Gastroesophageal sphincter (tissue), 4 donors: ENCODE measurements at regions not wholly inside any gene's neighbourhood (a gene's known extent, or its start where the extent isn't known, plus 50 kb on each side); places are given as distances from the start of the nearest gene placed in this dataset.

ENCODE experiments used
- ATAC-seq: fragments of 150-250 bp; one replicate; pipeline ENCODE4 v1.9.1; 2016; ENCODE audit warnings: mild to moderate bottlenecking, moderate library complexity
- H3K27ac ChIP-seq, 4 donors: fragments of 200-600 bp; sonication (generic) in 3 of 4; 1 replicate in 3 of 4; 2 replicates in 1 of 4; pipeline ENCODE4 v1.5.1; 2016 to 2019
- H3K27me3 ChIP-seq: fragments of 200-600 bp; sonication (generic); one replicate; pipeline ENCODE4 v1.5.1; 2019
- H3K36me3 ChIP-seq, 2 donors: fragments of 200-600 bp; sonication (generic); one replicate each; pipeline ENCODE4 v1.5.1; 2019; ENCODE audit warnings: control low read depth in 1 of 2
- H3K4me1 ChIP-seq, 3 donors: fragments of 200-600 bp; sonication (generic); 1 replicate in 2 of 3; 2 replicates in 1 of 3; pipeline ENCODE4 v1.5.1; 2016 to 2019; ENCODE audit warnings: control low read depth in 2 of 3
- H3K4me3 ChIP-seq, 2 donors: fragments of 200-600 bp; sonication (generic); one replicate each; pipeline ENCODE4 v1.5.1; 2019; ENCODE audit warnings: mild to moderate bottlenecking in 1 of 2, moderate library complexity in 1 of 2
- H3K9me3 ChIP-seq, 3 donors: fragments of 200-600 bp; sonication (generic); one replicate each; pipeline ENCODE4 v1.5.1; 2017 to 2019; ENCODE audit warnings: control low read depth in 2 of 3
- CTCF ChIP-seq, 4 experiments: fragments of 200-600 bp in 2 of 4; fragments of 450-650 bp in 2 of 4; sonication (generic) in 1 of 4; IDR thresholded peaks; one replicate each; pipeline ENCODE4 v1.5.1; 2017 to 2019; ENCODE audit warnings: antibody characterized with exemption in 4 of 4, mild to moderate bottlenecking in 2 of 4, moderate library complexity in 2 of 4
- EP300 ChIP-seq: sonication (generic); formaldehyde crosslinking; IDR thresholded peaks from one replicate; pipeline ENCODE4 v1.6.1; 2017; ENCODE audit warnings: antibody characterized with exemption, mild to moderate bottlenecking
- POLR2A ChIP-seq, 2 donors: fragments of 450-650 bp; IDR thresholded peaks; one replicate each; pipeline ENCODE4 v1.6.1; 2017; ENCODE audit warnings: antibody characterized with exemption in 2 of 2, mild to moderate bottlenecking in 2 of 2, moderate library complexity in 1 of 2
- POLR2AphosphoS5 ChIP-seq: sonication (generic); formaldehyde crosslinking; IDR thresholded peaks from one replicate; pipeline ENCODE4 v1.6.1; 2017; ENCODE audit warnings: antibody characterized with exemption
- WGBS, 2 donors: methylation state at CpG; one replicate each; pipeline ENCODE4 v1.1.5; 2018; ENCODE audit warnings: low coverage in 1 of 2; 5-methylcytosine and 5-hydroxymethylcytosine counted together

GRCh38 chr12:127038152-127038551 is 1228.8 kb upstream of the TMEM132C start:
- WGBS, 2 donors: 67 to 81% methylated on average over 1 of the region's 1 CpG
- H3K4me3 ChIP-seq: no peak overlapping the region
- H3K27me3 ChIP-seq: peaks cover 5% of the 10 kb centered on the region
- no peaks in the 10 kb centered on the region for H3K9me3 ChIP-seq
- H3K36me3 ChIP-seq: no peaks in the 10 kb centered on the region
- no peaks in the 10 kb centered on the region for H3K4me1 ChIP-seq
- H3K27ac ChIP-seq: no peak overlapping the region
- TF ChIP-seq POLR2A (IDR thresholded peaks at IDR 0.05) (no peak), CTCF (IDR thresholded peaks at IDR 0.05) (no peak), POLR2AphosphoS5 (no peak), EP300 (no peak)
- ATAC-seq: no peak

GRCh38 chr12:127038761-127039160 is 1228.2 kb upstream of the TMEM132C start:
- TF ChIP-seq CTCF (IDR thresholded peaks at IDR 0.05): no peak
- no peak for TF ChIP-seq POLR2A (IDR thresholded peaks at IDR 0.05)
- no peak for TF ChIP-seq POLR2AphosphoS5
- TF ChIP-seq EP300: no peak
- Histone ChIP-seq H3K36me3 (no peaks in the 10 kb centered on the region), H3K4me3 (no peak overlapping the region), H3K27me3 (peaks cover 5% of the 10 kb centered on the region), H3K9me3 (no peaks in the 10 kb centered on the region), H3K4me1 (no peaks in the 10 kb centered on the region), H3K27ac (no peak overlapping the region)
- WGBS, 2 donors: 57 to 78% methylated on average over 8 to 9 of the region's 10 CpGs
- no peak for ATAC-seq

- Histone ChIP-seq H3K4me3 (no peak overlapping the region), H3K36me3 (no peaks in the 10 kb centered on the region), H3K9me3 (no peaks in the 10 kb centered on the region), H3K27me3 (no peaks in the 10 kb centered on the region), H3K4me1 (no peaks in the 10 kb centered on the region), H3K27ac (no peak overlapping the region)
- TF ChIP-seq POLR2AphosphoS5 (no peak), EP300 (no peak), POLR2A (IDR thresholded peaks at IDR 0.05) (no peak), CTCF (IDR thresholded peaks at IDR 0.05) (no peak)
- ATAC-seq: no peak
- WGBS, 2 donors: 78 to 91% methylated on average over 3 of the region's 3 CpGs
These were observed 1224.9 kb upstream of the TMEM132C start for GRCh38 chr12:127041985-127042625.

- no peaks in the 10 kb centered on the region for H3K36me3 ChIP-seq
- no peaks in the 10 kb centered on the region for H3K9me3 ChIP-seq
- no peak for TF ChIP-seq POLR2A (IDR thresholded peaks at IDR 0.05)
- TF ChIP-seq CTCF (IDR thresholded peaks at IDR 0.05): no peak
- TF ChIP-seq POLR2AphosphoS5: no peak
- TF ChIP-seq EP300: no peak
- H3K27me3 ChIP-seq: no peaks in the 10 kb centered on the region
- no peak overlapping the region for H3K27ac ChIP-seq
- 45 to 60% methylated on average over 1 to 2 of the region's 3 CpGs for WGBS, 2 donors
- ATAC-seq: no peak
- H3K4me3 ChIP-seq: no peak overlapping the region
- no peaks in the 10 kb centered on the region for H3K4me1 ChIP-seq
These were observed 1223.2 kb upstream of the TMEM132C start for GRCh38 chr12:127043731-127044130.

- Histone ChIP-seq H3K4me3 (no peak overlapping the region), H3K27me3 (no peaks in the 10 kb centered on the region), H3K9me3 (no peaks in the 10 kb centered on the region), H3K4me1 (no peaks in the 10 kb centered on the region), H3K36me3 (no peaks in the 10 kb centered on the region), H3K27ac (no peak overlapping the region)
- no peak for ATAC-seq
- TF ChIP-seq POLR2AphosphoS5: no peak
- 13 to 18% methylated on average over 1 of the region's 1 CpG for WGBS, 2 donors
These were observed 1222.1 kb upstream of the TMEM132C start for GRCh38 chr12:127044836-127045235.
